ENCODE measurements at regions not wholly inside any gene's neighbourhood (a gene's known extent, or its start where the extent isn't known, plus 50 kb on each side); places are given as distances from the start of the nearest gene placed in this dataset.
"Not testable (repeated sequence)": the region's sequence is repeated elsewhere in the genome, so short reads cannot be mapped to it uniquely, and the experiment has no call there.

GRCh38 chr11:101786421-101786820, 128.4 kb upstream of the CEP126 start (continued):
- TF ChIP-seq, protein P1, sequence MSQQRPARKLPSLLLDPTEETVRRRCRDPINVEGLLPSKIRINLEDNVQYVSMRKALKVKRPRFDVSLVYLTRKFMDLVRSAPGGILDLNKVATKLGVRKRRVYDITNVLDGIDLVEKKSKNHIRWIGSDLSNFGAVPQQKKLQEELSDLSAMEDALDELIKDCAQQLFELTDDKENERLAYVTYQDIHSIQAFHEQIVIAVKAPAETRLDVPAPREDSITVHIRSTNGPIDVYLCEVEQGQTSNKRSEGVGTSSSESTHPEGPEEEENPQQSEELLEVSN (IDR thresholded peaks at IDR 0.05): no peak
- no peak for TF ChIP-seq CTBP2 (IDR thresholded peaks at IDR 0.05; ENCODE audit: borderline replicate concordance, insufficient read depth, insufficient read length, low read length)
- no peak for TF ChIP-seq BCL11A (IDR thresholded peaks at IDR 0.05; ENCODE audit: low read depth in 2 of 2, low read length in 2 of 2)
- TF ChIP-seq GABPA (IDR thresholded peaks at IDR 0.05; ENCODE audit: borderline replicate concordance, insufficient read depth, low read length): no peak
- TF ChIP-seq SIN3A (conservative IDR thresholded peaks at IDR 0.05 in 1 of 2, IDR thresholded peaks at IDR 0.05 in 1 of 2; ENCODE audit: low read depth in 1 of 2, low read length in 2 of 2): no peak
- TF ChIP-seq RBBP5 (IDR thresholded peaks at IDR 0.05; ENCODE audit: borderline replicate concordance, low read depth, low read length): no peak
- no peak for TF ChIP-seq ZNF274 (IDR thresholded peaks at IDR 0.05; ENCODE audit: borderline replicate concordance, extremely low read depth, low read length)

DNA sequence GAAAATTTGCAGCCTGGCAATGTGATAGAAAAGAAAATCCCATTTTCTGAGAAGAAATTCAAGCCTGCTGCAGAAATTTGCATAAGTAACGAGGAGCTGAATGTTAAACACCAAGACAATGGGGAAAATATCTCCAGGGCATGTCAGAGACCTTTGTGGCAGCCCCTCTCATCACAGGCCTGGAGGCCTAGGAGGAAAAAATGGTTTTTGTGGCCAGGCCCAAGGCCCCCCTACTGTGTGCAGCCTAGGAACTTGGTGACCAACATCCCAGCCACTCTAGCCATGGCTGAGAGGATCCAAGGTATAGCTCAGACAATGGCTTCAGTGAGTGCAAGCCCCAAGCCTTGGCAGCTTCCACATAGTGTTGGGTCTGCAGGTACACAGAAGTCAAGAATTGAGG, 135.6 kb upstream of the CEP126 start:
- H4K5ac ChIP-seq (ENCODE audit: insufficient read length, low read depth, low read length); H2AK5ac ChIP-seq (ENCODE audit: low read depth, low read length); H3K4ac ChIP-seq (replicated peaks; ENCODE audit: insufficient read length, low read depth, low read length); H3K36me3 ChIP-seq (ENCODE audit: control insufficient read depth in 2 of 4, insufficient read depth in 4 of 4, low read length in 3 of 4); H2BK5ac ChIP-seq (ENCODE audit: low read depth, low read length); H3K23ac ChIP-seq (ENCODE audit: insufficient read length); H4K8ac ChIP-seq (ENCODE audit: extremely low read depth, insufficient read depth, low read length); H3K56ac ChIP-seq (replicated peaks; ENCODE audit: insufficient read length, low read depth, low read length); H2AFZ ChIP-seq (ENCODE audit: low read length); H3K79me2 ChIP-seq (ENCODE audit: control insufficient read depth in 1 of 2, insufficient read depth in 2 of 2, low read length in 2 of 2); H4K91ac ChIP-seq (replicated peaks; ENCODE audit: insufficient read length, low read length); H3K27ac ChIP-seq (ENCODE audit: low read depth, low read length); H3K79me1 ChIP-seq (ENCODE audit: low read depth, low read length); POLR2A ChIA-PET (ENCODE audit: partially characterized antibody); H3K18ac ChIP-seq (ENCODE audit: extremely low read depth, low read length); DNase-seq (ENCODE audit: low read depth in 1 of 2, low spot score in 2 of 2); H3K4me1 ChIP-seq (replicated peaks in 1 of 4; ENCODE audit: control insufficient read depth in 3 of 4, insufficient read depth in 4 of 4, low read length in 3 of 4); H2BK120ac ChIP-seq (replicated peaks; ENCODE audit: low read depth, low read length); H3K4me3 ChIP-seq (ENCODE audit: extremely low read depth in 1 of 4, insufficient read depth in 2 of 4, low read depth in 3 of 4, low read length in 4 of 4); H4K20me1 ChIP-seq (replicated peaks in 1 of 2; ENCODE audit: control insufficient read depth in 1 of 2, insufficient read depth in 2 of 2, low read length in 2 of 2); H3K23me2 ChIP-seq (ENCODE audit: low read depth, low read length); H2BK12ac ChIP-seq (ENCODE audit: low read depth, low read length); H3K14ac ChIP-seq (ENCODE audit: insufficient read length); FAIRE-seq; H2BK20ac ChIP-seq (ENCODE audit: low read length); H3K4me2 ChIP-seq (ENCODE audit: insufficient read depth in 1 of 2, low read depth in 2 of 2, low read length in 2 of 2); H2BK15ac ChIP-seq (ENCODE audit: low read length); H3K27me3 ChIP-seq (replicated peaks in 1 of 4; ENCODE audit: control insufficient read depth in 3 of 4, extremely low read depth in 1 of 4, insufficient read depth in 3 of 4, low read length in 3 of 4); H3K9ac ChIP-seq (replicated peaks in 1 of 4; ENCODE audit: extremely low read depth in 1 of 4, low read depth in 3 of 4, low read length in 3 of 4): not testable (repeated sequence)
- peaks cover 10 to 13% of the 10 kb centered on the region in 2 experiments; a peak in 2 of 4 replicates for H3K9me3 ChIP-seq (ENCODE audit: insufficient read depth in 2 of 2, low read depth in 1 of 2, low read length in 1 of 2)
- 57% methylated on average over 1 of the region's 1 CpG; no CpG with 5 or more reads in 1 of the 2 experiments for WGBS, 2 experiments (ENCODE audit: extremely low coverage in 1 of 2, insufficient coverage in 1 of 2, insufficient read length in 1 of 2, insufficient replicate concordance in 2 of 2, low coverage in 1 of 2, low lambda C conversion rate in 2 of 2, missing lambda C conversion rate in 1 of 2)
- CTCF ChIA-PET (ENCODE audit: partially characterized antibody): interaction anchor here (0.7 kb wide), 1 partner anchor 322 kb away, joined by 3 read pairs; no protein-coding TSS in a partner anchor
